Vagina (tissue), 2 donors: ENCODE measurements at regions not wholly inside any gene's neighbourhood (a gene's known extent, or its start where the extent isn't known, plus 50 kb on each side); places are given as distances from the start of the nearest gene placed in this dataset. TPM values are rescaled to one million over a fixed set of nuclear protein-coding genes. Genes with fewer than 3 reads are reported as not detected.

Experiments
- DNase-seq, 2 donors: peaks; one replicate each; pipeline ENCODE4 v3.0.0-alpha.2; 2017; ENCODE audit errors: extremely low spot score in 2 of 2
- H3K27ac ChIP-seq: fragments of 200-600 bp; sonication (generic); one replicate; pipeline ENCODE4 v1.5.1; 2019
- H3K27me3 ChIP-seq: fragments of 200-600 bp; sonication (generic); one replicate; pipeline ENCODE4 v1.5.1; 2019
- H3K36me3 ChIP-seq, 2 donors: fragments of 200-600 bp; sonication (generic); one replicate each; pipeline ENCODE4 v1.5.1; 2017 to 2019
- H3K4me1 ChIP-seq: fragments of 200-600 bp; sonication (generic); one replicate; pipeline ENCODE4 v1.5.1; 2019
- H3K4me3 ChIP-seq, 2 donors: fragments of 200-600 bp; sonication (generic); 1 replicate in 1 of 2; 2 replicates in 1 of 2; pipeline ENCODE4 v1.5.1; 2016 to 2019
- H3K9me3 ChIP-seq: fragments of 200-600 bp; sonication (generic); one replicate; pipeline ENCODE4 v1.5.1; 2019
- POLR2A ChIP-seq, 2 donors: fragments of 450-650 bp; IDR thresholded peaks; one replicate each; pipeline ENCODE4 v1.6.1; 2017; ENCODE audit warnings: antibody characterized with exemption in 2 of 2, mild to moderate bottlenecking in 2 of 2, moderate library complexity in 2 of 2
- POLR2AphosphoS5 ChIP-seq, 2 donors: sonication (generic); formaldehyde crosslinking; IDR thresholded peaks; one replicate each; pipeline ENCODE4 v1.9.0; 2017; ENCODE audit warnings: antibody characterized with exemption in 2 of 2, mild to moderate bottlenecking in 2 of 2, low read depth in 1 of 2; ENCODE audit not compliant: insufficient read depth in 1 of 2
- intact Hi-C: fragments of 100-400 bp; cut with DNase I; formaldehyde crosslinking; loops from one replicate; pipeline ENCODE4 v1.15.1; 2023
- small RNA-seq: library from RNA; depleted of rRNA; stranded (forward); fragments of <200 nt; gene quantifications from one replicate; pipeline ENCODE3, GENCODE V24; 2016
- TF ChIP-seq, protein P1 (sequence below), 3 experiments: fragments of 450-650 bp in 2 of 3; fragments of 200-600 bp in 1 of 3; sonication (generic) in 1 of 3; IDR thresholded peaks; one replicate each; pipeline ENCODE4 v1.5.1; 2017 to 2019; ENCODE audit warnings: antibody characterized with exemption in 3 of 3, mild to moderate bottlenecking in 2 of 3, moderate library complexity in 2 of 3

DNA sequence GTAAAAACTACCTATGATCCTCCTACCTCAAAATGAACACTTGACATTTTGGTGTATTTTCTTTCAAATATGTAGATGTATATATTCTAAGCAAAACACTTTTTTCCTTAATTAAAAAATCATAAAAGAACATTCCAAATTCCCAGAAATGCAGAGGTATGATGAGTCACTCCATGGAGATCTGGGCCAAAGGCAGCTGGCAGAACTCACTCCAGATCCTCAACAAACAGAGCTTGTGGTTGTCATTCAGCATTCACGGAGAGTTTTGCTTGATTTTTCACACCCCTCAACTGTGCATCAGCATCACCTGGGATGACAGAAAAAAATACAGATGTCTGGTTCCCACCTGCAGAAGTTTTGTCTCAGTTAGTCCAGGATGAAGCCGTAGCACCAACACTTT, 144.6 kb downstream of the KIT start:
- no peak for DNase-seq
- Histone ChIP-seq H3K27ac (no peak overlapping the region), H3K36me3 (no peaks in the 10 kb centered on the region), H3K4me3 (no peak overlapping the region), H3K4me1 (no peaks in the 10 kb centered on the region), H3K27me3 (no peaks in the 10 kb centered on the region), H3K9me3 (no peaks in the 10 kb centered on the region)
- TF ChIP-seq POLR2AphosphoS5 (IDR thresholded peaks at IDR 0.05; ENCODE audit: insufficient read depth in 1 of 2, low read depth in 1 of 2) (no peak), POLR2A (IDR thresholded peaks at IDR 0.05) (no peak)
- TF ChIP-seq, protein P1, sequence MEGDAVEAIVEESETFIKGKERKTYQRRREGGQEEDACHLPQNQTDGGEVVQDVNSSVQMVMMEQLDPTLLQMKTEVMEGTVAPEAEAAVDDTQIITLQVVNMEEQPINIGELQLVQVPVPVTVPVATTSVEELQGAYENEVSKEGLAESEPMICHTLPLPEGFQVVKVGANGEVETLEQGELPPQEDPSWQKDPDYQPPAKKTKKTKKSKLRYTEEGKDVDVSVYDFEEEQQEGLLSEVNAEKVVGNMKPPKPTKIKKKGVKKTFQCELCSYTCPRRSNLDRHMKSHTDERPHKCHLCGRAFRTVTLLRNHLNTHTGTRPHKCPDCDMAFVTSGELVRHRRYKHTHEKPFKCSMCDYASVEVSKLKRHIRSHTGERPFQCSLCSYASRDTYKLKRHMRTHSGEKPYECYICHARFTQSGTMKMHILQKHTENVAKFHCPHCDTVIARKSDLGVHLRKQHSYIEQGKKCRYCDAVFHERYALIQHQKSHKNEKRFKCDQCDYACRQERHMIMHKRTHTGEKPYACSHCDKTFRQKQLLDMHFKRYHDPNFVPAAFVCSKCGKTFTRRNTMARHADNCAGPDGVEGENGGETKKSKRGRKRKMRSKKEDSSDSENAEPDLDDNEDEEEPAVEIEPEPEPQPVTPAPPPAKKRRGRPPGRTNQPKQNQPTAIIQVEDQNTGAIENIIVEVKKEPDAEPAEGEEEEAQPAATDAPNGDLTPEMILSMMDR (IDR thresholded peaks at IDR 0.05): no peak
- intact Hi-C loops: no loop called here

DNA sequence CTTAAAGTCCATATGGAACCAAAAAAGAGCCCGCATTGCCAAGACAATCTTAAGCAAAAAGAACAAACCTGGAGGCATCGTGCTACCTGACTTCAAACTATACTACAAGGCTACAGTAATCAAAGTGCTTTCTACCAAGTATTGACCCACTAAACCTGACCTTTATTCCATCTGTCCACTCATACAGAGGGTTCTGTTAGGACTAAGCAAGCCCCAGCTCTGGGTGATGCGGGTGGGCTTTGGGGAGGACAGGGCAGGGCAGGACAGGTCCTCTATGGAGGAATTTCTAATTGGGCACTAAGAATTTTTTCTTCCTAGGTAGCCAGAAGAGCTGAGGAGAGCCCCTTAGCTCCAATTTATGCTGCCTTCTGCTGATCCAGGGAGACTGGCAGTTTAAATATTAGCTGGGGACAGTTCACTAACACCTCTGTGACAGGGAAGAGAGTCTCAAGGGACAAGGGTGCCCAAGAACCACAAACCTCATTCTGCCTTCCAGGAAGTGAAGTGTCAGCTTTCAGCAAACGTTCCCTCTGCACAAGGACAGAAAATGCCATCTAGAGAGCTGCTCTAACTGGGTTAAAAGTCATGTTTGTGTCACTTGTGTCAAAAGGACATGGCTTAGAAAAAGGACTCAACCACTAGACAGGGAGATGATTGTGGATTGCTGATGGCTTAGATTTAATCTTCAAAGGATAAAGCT, 143.2 kb downstream of the KIT start:
- intact Hi-C loops: no loop called here
- TF ChIP-seq POLR2AphosphoS5 (IDR thresholded peaks at IDR 0.05; ENCODE audit: insufficient read depth in 1 of 2, low read depth in 1 of 2) (no peak), POLR2A (IDR thresholded peaks at IDR 0.05) (no peak)
- TF ChIP-seq, protein P1 (IDR thresholded peaks at IDR 0.05): no peak
- H3K36me3 ChIP-seq: no peaks in the 10 kb centered on the region
- no peaks in the 10 kb centered on the region for H3K27me3 ChIP-seq
- H3K4me3 ChIP-seq: no peak overlapping the region
- H3K4me1 ChIP-seq: no peaks in the 10 kb centered on the region
- H3K9me3 ChIP-seq: no peaks in the 10 kb centered on the region
- H3K27ac ChIP-seq: no peak overlapping the region
- no peak for DNase-seq

DNA sequence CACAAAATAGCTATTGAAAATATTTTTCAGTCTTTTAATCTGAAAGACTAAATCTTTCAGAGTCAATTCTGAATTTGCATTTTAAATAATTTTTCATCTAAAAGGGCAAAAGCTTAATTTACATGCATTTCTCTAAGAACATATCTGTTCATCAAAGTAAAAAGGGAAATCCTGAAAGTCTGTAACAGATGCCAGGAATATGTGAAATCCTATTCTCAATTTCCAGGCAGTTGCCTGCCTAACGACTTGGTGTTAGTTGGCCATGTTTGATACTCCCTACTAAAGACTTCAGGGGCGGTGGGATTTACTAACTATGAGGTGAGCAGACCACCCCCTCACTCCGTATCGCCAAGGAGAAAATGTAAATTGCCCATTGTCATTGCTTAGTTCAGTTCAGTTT, 136.8 kb downstream of the KIT start:
- TF ChIP-seq POLR2AphosphoS5 (IDR thresholded peaks at IDR 0.05; ENCODE audit: insufficient read depth in 1 of 2, low read depth in 1 of 2) (no peak), POLR2A (IDR thresholded peaks at IDR 0.05) (no peak)
- TF ChIP-seq, protein P1 (IDR thresholded peaks at IDR 0.05): no peak
- no peaks in the 10 kb centered on the region for H3K36me3 ChIP-seq
- H3K27ac ChIP-seq: no peak overlapping the region
- H3K4me3 ChIP-seq: no peak overlapping the region
- no peak for DNase-seq
- no peaks in the 10 kb centered on the region for H3K9me3 ChIP-seq
- no peaks in the 10 kb centered on the region for H3K4me1 ChIP-seq
- H3K27me3 ChIP-seq: no peaks in the 10 kb centered on the region
- intact Hi-C loops: loop anchor here (5.0 kb wide), 1 partner anchor 1442 kb away; no protein-coding TSS in a partner anchor

DNA sequence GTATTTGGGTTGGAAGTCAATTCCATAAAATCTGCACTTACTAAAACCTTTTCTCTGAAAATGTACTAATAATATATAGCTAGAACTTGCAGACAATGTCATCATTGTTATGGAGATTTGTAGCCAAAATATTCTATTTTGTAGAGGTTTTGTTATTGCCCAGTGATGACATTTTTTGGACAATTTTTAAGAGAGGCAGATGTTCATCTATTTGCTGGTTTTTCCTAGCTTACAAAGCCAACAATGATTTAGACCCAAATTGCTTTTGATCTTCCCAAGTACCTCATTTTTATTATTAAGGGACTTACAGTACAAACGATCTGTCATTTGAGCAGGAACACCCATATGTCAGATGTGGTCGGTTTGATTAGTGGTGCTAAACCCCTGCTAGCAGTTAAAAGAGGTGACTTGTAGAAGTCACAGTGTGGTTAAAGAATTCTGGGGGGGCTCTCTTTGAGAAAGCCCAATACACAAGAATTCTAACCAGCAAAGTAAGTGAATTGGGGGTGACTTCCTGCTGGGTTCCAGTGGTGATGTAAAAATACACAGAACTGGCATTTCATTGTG, 136.2 kb downstream of the KIT start:
- Histone ChIP-seq H3K4me1 (no peaks in the 10 kb centered on the region), H3K27me3 (no peaks in the 10 kb centered on the region), H3K9me3 (no peaks in the 10 kb centered on the region), H3K27ac (no peak overlapping the region), H3K4me3 (no peak overlapping the region), H3K36me3 (no peaks in the 10 kb centered on the region)
- TF ChIP-seq, protein P1 (IDR thresholded peaks at IDR 0.05): no peak
- no peak for TF ChIP-seq POLR2A (IDR thresholded peaks at IDR 0.05)
- TF ChIP-seq POLR2AphosphoS5 (IDR thresholded peaks at IDR 0.05; ENCODE audit: insufficient read depth in 1 of 2, low read depth in 1 of 2): no peak
- DNase-seq: no peak
- intact Hi-C loops: loop anchor here (5.0 kb wide), 1 partner anchor 1442 kb away; no protein-coding TSS in a partner anchor

Small RNAs in the stretch of these regions (small RNA-seq; reads per million reads assigned to genes)
- gene RPL38P3: not detected
